GM18502 (cell line): ENCODE measurements at regions not wholly inside any gene's neighbourhood (a gene's known extent, or its start where the extent isn't known, plus 50 kb on each side); places are given as distances from the start of the nearest gene placed in this dataset.
"Not testable (repeated sequence)": the region's sequence is repeated elsewhere in the genome, so short reads cannot be mapped to it uniquely, and the experiment has no call there.

Experiments used
- ATAC-seq: cut with Tn5 transposase; IDR thresholded peaks from one replicate; pipeline ENCODE4 v1.9.1; 2021; ENCODE audit warnings: mild to moderate bottlenecking; ENCODE audit not compliant: unreplicated experiment, poor library complexity

DNA sequence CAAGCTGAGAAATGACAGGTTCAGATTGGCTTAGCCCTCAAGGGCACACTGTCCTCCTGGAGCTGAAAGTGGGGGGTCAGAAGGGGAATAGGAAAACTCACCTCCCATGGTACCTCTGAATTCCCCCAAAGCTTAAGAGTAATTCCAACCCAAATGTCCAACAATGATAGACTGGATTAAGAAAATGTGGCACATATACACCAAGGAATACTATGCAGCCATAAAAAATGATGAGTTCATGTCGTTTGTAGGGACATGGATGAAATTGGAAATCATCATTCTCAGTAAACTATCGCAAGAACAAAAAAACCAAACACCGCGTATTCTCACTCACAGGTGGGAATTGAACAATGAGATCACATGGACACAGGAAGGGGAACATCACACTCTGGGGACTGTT lies 173.6 kb upstream of the PDE10A start:
- not testable (repeated sequence) for ATAC-seq

DNA sequence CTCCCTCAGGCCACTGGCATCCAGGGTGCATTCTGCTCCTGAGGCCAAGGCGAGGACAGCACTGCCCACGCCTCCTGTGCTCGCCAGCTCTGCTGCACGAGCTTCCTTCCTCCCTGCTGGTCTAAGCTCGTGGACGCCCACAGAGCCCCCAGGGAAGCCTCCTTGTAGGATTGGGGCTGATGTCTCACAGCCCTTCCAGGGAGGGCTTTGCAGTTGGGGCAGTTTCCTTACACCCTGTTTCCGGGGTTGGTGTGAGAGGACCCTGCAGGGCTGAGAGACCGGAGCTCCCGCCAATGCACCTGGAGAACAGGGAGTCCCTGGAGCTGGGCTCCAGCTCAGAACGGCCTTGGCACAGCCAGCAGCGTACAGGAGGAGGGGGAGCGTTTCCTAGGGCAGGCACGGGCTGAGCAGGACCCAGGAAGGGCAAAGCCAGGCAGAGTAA lies 172.4 kb upstream of the PDE10A start:
- no peak for ATAC-seq

DNA sequence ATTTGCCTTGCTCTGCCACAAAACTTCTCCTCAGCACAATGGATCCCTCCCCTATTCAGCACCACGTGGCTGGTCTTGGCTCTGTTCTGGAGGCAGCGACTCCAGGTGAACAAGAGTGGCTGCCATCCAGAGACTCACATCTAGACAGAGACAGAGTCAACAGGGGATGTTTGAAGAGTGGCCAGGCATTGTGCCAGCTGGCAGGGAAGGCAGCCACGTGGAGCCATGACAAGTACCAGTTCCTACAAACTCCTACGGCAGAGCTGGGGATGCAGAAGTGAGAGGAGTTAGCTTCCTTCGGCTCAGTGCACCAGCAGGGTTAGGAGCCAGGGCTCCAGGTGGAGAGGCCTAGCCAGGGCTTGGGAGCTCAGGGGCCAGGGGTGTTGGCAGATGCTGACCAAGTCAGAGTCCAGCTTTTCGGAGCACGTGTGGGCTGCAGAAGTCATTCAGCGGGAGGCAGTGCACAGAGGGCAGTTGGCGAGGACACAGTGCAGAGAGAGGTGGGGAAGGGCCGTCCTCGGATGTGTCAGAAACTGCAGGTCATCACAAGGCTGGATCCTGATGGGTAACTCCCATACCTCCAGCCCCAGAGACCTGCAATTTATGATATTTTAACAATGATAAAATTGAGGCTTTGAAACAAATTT lies 171.7 kb upstream of the PDE10A start:
- no peak for ATAC-seq

DNA sequence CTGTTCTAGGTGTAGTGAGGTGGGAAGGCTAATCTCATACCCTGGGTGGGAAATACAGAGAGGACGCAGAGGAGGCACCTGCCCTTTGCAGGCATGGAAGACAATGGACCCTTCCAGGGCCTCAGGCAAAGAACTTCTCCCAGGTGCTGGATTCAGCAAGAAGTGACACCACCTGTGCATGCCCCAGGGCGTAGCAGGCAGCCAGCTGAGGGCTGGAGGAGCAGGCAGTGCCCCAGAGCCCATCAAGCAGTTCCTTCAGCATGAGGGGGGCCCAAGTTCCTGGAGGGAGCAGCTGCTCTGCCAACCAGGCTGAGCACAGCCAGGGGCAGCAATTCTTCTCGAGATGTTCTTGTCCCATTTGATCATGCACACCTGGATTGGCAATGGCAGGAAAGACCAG lies 170.3 kb upstream of the PDE10A start:
- no peak for ATAC-seq

DNA sequence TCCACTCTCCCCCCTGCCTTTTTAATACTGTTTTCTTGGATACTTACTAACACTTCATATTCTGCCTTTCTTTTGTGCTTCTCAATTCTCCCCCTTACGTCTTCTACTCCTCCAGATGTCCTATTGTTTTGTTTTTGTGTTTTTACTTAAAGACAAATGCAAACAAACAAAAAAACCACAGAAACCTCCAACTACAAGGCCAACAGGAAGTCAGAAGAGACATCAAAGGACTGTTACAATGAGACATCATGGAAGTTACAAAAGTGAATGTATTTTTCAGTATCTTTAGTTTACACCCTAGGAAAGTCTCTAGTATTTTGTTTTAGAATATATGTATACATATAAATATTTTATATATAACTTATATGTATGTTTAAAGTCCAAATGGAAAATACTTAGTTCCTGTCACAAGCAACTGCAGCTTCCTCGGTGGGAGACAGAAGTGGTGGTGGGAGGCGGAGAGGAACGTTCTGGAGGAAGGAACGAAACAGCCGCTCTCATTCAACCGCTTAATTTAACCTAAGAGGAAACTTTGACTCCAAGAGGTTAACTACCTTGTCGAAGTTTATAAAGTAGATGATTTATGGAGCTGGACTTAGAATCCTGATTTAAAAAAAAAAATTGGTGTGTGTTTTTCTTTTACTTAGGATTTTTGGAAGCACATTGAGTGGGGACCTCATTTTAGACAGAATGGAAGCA lies 168.9 kb upstream of the PDE10A start:
- ATAC-seq = no peak

DNA sequence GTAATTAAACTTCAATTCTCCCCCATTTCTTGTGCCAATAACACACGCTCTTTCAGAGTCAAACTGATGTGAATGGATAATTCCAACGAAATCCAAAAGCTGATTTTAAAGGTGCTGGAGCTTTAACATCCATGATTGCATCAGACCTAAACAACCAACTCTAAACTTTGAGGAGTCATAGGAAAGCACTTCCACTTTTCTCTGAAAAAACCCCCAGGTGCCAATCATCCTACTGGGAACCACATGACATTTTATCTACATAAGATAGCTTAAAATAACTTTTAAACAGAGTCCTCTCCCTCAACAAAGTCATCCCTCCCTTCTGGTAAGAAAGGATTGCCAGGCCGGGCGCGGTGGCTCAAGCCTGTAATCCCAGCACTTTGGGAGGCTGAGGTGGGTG lies 167.7 kb upstream of the PDE10A start:
- ATAC-seq = no peak

DNA sequence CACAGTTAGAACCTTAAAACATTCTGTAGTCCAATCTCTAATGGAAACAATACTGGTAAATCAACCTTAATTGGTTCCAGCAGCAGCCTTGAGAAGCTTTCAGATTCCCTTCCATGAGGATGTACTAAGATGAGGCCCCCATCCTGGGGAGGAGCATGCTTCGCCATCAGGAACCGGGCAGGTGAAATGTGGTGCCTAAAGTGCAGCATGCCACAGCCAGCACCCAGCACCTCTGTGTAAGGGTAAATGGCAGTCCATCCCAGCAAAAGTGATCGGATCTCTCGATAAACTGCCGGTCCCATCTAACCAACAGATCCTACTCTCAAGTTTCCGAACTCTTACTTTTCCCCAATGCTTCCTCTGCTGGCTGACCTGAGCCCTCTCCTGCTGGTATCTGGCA lies 166.3 kb upstream of the PDE10A start:
- ATAC-seq = no peak

DNA sequence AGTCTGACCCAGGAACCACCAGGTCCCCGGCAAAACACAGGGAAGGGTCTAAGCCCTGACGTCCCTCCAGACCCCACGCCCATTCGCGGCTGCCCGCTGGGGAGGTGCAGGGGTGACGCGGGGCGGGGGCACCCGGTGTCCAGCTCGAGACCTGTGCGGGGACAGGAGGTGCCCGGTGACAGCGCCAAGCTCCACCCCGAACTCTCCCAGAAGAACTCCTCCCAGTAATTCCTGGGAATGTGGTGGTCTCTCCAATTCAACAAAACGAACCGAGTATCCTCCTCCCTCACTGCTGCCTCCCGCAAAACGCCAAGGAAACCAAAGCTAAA lies 164.1 kb upstream of the PDE10A start:
- ATAC-seq = no peak

DNA sequence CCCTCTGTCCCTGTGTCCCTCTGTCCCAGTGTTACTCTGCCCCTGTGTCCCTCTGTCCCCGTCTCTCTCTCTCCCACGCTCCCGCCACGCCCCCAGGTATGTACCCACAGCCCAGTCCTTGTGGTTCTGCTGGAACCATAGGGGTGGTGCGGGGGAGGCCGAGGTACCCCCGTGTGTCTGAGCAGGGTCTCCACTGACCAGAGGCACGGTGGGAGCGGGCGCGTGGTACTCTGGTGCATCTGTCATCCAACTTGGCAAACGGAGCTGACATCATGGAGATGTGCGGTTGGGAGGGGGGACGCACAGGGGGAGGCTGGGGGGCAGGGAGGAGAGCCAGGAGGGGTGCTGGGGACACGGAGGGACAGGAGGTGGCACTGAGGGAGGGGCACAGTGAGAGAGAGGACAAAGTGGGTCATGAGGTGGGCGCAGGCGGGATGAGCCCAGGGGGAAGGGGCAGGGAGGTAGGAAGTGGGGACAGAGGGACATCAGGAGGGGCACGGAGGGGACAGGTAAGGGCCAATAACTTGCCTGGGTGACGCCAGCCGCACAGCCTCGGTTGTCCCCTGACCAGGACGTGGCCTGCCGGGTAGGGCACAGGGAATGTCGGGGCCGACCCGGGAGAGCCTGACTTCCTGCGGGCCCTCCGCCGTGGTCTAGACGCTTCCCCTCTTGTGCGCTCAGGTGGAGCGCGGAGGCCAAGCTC lies 163.6 kb upstream of the PDE10A start:
- no peak for ATAC-seq

DNA sequence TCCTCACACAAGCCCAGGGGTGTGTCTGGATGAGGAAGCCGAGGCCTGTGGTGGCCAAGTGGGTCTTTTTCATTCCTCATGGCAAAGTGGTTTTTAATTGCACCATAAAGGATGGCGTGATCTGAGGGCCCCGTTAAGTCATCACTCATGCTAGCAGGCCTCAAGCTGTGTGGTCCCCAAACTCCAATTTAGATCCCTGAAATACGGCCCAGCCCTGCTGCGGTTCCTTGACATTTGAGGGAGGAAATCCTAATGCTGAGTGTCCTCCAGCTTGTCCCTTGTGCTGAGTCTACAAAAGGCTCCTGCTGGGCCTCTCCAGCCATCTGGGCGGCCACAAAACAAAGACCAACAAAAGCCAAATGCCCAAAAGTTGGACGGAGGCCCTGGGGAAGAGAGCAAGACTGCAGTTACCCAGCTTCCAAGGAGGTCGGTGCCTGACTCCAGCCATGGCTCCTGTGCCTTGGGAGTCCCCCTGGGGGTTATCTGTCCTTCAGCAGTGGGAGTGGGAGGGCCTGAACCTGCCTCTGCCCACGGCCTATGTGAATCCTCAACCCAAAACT lies 162.3 kb upstream of the PDE10A start:
- ATAC-seq = no peak

DNA sequence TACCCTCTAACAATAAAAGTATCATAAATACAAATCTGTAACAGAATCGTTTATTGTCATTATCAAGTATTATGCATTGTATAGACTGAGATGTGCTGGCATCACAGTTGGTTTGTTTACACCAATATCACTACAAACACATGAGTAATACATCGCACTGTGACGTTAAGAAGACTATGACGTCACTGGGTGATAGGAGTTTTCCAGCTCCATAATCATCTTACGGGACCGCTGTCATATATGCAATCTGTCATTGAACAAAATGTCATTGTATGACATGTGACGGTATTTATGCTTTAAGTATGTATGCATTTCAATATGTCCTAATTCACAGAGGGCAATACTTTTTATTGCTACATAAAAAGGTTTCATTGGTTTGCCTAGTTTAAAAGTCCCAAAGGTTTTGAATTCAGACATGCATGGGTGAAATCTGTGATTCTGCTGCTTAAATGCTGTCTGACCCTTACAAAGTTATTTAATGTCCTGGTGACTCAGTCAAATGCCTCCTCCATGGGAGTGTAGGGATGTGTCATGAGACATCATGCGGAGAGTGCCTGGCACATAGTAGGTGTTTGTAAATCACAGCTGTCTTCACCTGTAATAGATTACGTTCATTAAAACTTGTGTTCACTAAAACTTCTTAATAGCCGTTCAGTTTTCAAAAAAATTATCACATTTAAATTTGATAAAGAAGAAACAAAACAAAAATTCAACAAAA lies 160.7 kb upstream of the PDE10A start:
- ATAC-seq = no peak

DNA sequence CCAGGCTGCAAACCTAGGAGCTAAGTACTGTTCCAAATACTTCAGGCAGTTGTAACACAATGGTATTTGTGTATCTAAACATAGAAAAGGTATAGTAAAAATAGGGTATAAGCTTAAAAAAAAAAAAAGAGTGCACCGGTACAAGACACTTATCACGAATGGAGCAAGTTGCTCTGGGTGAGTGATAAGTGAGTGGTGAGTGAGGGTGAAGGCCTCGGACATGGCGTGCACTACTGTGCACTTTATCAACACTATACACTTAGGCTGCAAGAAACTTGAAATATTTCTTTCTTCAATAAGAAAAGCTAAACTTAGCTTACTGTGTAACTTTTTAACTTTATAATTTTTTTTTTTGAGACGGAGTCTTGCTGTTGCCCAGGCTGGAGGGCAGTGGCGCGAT lies 159.5 kb upstream of the PDE10A start:
- ATAC-seq = no peak

DNA sequence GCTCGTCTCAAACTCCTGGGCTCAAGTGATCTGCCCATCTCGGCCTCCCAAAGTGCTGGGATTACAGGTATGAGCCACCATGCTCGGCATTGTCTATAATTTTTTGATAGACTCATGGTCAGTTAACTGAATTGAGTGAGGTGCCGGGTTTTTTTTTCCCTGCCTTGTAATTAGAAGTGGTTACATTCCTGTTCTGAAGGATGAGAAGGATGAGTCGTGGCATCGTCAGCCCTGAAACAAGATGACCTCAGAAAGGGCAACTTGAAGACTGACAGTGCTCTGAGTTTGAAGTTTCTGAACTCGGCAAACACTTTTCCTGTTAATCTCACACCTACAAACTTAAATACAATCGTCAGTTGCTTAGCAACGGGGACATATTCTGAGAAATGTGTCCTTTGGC lies 158.7 kb upstream of the PDE10A start:
- no peak for ATAC-seq

DNA sequence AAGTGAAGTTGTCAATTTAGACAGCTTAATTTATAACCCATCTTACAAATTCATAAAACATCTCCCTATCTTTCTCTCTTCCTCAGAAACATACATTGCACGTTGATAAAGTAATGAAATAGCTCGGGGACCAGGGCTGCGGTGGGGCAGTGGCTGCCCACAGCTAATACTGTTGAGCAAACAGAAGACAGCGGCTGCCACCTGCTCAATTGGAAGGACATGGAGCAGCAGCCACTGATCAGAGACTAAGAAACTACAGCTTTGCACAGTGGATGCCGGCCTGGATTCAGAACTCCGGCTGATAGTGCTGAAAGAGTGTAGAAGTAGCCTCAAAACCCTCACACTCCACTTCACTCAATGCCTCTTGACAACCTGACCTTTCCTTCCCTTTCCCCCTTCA lies 157.9 kb upstream of the PDE10A start:
- ATAC-seq = no peak

DNA sequence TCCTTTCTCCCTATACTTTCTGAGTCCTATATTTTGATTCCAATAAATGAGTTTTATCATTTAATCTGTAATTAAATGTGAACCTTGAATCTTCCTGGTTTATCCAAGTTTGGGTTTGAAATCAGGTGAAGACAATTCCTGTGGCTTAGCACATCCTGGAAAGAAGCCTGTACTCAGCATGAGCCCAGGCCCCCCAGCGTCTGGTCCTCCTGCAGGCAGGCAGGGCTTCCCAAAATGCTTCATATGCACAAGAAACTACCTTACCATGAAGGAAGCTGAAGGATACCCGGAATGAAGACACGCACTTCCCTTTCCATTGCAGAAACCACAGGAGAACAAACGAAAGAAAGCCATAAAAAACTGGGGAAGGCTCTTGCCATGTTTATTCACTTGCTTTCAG lies 157.4 kb upstream of the PDE10A start:
- no peak for ATAC-seq

DNA sequence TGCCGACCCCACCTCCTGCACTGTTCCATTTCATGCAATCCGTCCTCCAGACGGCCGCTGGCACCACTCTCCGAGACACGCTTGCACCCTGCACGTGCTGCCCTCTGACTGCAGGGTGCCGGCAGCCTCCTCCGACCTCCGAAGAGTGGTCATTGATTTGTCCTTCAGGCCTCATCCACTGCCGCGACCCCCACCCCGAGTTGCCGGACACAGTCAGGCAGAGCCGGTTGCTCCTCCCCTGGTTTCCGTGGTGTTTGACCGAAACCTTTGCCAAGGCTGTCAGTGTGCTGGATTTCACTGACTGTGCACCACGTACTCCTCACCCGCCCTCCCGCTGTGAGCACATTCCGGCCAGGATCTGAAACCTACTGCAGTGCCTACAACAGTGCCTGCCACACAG lies 156.4 kb upstream of the PDE10A start:
- ATAC-seq = no peak

DNA sequence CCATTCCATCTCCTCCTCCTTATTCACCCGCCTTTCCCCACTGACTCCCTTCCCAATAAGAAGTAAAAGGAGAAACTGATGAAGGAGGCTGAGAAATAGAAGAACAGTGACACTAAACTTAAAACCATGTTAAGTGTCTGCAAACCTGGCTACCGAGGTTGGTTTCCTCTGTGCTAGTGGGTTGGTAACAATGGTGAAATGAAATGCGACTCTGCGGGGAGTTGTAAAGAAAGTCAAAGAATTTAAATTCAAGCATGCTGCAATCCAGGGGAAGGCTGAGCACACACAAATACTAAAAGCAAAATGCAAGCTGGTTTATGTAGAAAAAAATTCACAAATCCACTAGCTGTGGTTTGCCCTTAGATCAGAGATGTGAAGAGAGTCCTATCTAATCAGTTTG lies 155.2 kb upstream of the PDE10A start:
- ATAC-seq = no peak

DNA sequence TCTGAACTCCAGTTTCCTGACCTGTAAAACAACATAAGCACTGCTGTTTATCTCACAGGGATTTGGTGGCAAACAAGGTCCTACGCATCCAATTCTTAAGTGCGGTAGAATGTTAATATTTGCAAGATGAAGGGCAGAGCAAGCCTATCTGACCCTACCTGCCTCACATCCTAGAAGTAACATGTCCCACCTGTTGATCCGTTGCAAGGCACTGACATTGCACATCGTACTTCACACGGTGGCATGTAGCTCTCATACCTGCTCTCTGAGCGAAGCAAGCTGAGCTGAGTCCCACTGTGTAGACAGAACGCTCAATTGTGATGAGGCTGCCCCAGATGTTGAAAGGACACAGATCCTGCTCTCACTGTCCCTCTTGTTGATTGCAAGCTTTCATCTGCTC lies 154.7 kb upstream of the PDE10A start:
- no peak for ATAC-seq

DNA sequence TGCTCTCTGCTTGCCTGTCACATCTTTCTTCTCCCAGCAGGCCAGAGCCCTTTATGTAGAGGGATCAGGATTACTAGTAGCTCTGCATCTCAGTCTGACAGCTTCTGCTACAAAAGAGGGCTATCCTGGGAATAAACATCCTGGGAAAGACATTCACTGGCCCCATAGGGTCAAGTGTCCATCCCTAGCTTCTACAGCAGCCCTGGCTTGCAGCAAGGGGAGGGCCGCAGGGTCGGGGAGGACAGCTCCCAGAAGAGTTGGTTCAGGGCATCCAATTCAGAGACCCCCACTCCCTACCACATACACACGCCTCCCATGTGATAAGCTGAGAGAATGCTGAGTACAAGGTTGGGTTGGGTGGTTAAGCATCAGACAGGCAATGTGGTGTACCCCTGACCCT lies 154.1 kb upstream of the PDE10A start:
- ATAC-seq = no peak

DNA sequence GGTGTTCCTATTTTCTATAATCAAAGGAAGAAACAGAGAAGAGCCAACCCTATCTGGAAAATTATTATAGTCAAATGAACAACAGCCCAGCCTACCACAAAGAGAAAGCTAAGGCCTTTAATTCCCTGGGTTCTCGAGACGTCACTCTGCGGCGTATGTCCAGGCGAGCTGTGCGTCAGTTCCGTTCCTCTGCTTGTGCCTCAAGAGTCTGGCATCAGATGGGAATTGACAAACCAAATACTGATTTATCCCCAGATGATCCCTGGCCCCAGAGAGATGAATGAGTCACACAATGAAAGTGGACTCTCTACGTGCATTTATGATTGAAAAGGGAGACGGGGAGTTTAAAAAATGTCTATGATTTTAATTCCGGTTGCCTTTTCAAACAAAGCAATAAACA lies 151.6 kb upstream of the PDE10A start:
- no peak for ATAC-seq

DNA sequence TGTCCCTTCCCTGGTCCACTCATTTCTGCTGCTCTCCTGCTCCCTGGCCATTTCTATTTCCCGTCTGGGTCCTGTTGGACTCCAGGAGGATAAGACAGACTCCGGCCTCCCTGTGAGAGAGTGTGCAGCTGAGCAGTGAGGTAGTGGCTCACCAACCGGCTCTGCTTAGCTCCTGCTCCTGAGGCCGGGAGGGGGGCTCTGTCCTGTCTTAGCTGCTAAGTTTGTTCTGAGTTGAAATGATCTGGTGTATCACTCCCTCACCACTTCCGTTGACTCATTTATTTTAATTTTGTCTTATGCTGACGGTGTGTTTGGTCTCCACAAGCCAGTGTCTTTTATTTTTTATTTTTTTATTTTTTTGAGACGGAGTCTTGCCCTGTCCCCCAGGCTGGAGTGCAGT lies 148.5 kb upstream of the PDE10A start:
- no peak for ATAC-seq
